NCI-H128 (cell line): ENCODE measurements at regions not wholly inside any gene's neighbourhood (a gene's known extent, or its start where the extent isn't known, plus 50 kb on each side); places are given as distances from the start of the nearest gene placed in this dataset.

Experiments
- DNase-seq: peaks from one replicate; lab custom pipeline; 2025; ENCODE audit not compliant: unreplicated experiment; lab: John Stamatoyannopoulos, UW

DNA sequence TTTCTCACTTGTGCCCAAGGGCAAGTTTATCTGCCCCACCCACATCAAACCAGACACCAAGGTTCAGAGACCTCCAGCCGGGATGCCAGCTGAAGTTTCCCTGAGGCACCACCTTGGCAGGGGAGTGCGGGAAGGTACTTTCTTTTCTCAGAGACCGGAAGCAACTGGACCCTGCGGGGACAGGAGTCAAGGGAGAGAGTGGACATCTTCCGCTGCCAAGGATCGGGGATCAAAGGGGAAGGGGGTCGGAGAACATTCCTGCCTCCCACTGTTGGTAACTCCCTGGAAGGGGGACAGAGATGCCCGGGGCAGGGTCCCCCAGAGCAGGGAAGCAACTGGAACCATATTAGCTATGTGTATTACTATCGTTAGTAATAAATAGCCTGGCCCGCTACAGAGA, 161.8 kb downstream of the DICER1 start:
- DNase-seq = no peak

DNA sequence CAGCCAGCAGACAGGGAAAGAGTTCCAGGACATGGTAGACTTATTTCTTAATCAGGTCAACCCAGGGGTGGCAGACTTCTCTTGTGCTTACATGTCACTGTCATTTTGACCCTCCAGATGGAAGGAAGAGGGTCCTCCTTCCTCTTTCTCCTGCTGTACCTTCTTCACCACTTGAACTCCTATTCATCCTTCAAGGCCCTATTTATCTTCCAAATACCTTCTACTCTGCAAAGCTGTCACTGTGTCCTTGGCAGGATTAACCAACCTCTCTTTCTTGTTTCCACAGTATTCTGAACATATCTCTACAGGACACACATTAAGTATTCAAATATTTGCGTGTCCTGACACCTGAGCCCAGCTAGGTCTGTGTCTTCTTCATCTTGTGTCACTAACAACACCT, 163.1 kb downstream of the DICER1 start:
- no peak for DNase-seq

DNA sequence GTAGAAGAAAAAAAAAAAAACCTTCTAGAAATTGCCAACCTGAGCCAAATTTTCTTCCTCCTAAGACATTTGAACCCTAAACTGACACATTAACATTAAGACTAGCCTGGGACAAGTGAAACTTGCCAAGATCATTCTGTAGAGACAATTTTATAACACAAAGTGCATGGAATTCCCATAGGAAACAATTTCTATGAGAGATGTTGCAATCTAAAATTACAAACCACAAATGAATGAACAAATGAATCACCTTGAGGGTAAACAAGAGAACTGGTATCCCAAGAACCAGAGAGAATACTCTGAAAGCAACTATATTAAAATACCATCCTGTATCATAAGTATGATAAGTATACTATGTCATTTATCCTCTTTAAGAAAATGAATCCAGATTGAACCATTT, 165.3 kb downstream of the DICER1 start:
- DNase-seq = no peak

DNA sequence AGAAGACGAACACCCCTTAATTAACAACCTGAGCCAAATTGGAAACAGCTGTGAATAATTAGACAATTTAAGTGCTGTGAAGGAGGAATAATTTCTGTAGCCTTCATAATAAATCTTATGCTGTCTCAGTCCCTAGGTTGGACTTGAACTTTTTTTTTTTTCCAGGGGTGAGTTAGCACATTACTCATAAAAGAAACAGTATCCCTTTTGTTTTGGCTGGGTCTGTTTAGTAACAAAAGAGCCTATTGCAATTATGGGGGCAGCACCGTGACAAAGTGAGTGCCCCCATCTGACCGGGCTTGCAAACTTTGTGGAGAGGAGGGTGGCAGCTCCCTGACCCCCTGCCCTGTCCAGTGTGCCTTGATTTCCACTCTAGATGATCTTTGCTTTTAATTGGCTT, 167.4 kb downstream of the DICER1 start:
- DNase-seq = no peak

DNA sequence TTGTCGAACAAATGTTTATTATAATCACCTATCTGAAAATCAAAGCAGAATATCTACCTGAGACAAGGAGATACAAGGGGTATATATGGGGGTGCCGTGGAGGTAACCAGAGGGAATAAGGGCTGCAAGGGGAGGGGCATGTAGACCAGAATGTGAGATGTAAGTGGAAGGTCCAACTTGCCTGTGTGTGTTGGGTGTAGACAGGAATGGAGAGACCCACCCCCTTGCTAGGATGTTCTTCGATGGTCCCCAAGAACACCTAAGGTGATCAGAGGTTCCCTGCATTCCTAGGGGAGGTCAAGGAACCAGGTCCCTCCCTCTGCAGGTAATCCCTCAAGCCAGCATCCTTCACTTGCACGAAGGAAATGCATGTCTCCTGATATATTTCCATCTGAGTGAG, 167.9 kb downstream of the DICER1 start:
- DNase-seq = no peak

DNA sequence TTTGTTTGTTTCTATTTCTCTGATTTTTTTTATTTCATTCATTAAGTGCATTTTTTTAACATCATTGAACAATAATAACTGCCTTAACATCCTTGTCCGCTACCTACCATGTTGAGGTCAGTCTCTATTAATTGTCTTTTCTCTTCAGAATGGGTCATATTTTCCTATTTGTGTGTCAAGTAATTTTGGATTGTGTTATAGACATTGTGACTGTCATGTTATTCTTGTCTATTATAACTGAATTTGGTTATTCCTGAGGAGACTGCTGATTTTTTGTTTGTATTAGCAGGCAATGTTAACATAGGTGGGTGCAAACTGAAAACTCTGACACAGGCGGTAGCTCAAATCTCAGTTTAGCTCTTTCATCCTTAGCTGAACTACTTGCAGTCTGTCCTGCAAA, 169.9 kb downstream of the DICER1 start:
- no peak for DNase-seq

DNA sequence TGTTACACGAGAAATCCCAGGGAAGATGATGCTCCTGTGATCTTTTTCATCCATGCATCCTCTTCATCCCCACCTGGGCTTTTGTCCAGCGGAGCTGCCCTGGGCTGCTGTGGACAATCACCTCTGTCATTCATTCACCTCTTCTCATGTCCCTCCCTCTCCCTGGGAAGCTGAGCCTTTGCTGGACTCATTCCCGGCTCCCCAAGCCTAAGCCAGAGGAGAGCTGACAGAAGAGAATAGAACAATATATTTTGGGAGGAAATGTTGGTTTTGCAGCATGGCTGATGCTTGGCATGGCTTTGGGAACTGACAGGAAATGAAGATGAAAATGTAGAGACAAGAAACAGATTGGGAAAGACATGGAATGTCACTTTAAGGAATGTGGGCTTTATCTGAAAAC, 177.4 kb downstream of the DICER1 start:
- DNase-seq = no peak

DNA sequence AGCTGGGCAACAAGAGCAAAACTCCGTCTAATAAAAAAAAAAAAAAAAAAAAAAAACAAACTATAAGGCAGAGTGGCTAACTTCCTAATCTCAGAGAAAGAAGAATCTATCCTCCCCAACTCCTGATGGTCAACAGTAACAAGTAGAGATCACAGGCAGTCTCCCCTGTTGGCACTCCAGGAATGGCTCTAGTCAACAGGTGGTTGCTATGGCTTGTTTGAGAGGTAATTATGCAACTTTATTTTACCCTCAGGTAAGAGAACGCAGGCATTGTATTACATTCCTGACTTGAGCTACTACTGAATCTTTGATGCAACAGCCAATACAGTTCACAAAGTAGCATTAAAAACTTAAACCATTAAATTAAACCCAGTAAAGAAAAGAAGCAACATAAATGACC, 180.3 kb downstream of the DICER1 start:
- no peak for DNase-seq

DNA sequence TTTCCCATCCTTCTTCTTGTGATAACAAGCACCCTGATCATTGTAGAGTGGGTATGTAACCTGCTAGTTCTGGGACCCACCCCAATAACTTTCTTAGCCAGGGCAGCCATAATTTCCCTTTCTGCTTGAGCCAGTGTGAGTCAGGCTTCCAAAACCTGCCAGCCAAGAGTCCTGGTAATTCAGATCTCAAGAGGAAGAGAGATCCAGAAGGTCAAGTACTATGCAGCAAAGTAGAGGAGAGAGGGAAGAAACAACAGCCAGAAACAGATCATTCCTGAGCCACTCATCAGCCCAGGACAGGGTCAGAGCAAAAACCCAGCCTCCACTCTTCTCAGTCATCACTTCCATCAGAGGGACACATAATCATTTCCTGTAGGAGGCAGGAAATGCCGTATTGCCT, 182.0 kb downstream of the DICER1 start:
- no peak for DNase-seq

DNA sequence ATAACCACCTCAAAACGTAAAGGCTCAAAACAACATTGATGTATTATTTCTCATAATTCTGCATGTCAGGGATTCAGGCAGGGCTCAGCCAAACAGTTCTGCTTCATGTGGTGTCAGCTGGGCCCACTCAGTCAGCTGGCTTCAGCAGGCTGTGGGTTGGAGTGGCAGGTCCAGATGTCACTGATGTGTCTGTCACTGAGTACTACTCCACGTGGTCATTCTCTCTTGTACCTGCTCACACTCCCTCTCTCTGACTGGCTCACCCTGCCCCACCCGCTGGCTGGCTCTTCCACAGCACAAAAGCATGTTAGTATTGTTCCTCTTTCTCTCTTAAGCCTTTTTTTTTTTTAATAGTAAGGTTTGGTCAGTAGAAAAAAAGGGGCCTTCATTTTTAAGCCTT, 182.4 kb downstream of the DICER1 start:
- DNase-seq = no peak

DNA sequence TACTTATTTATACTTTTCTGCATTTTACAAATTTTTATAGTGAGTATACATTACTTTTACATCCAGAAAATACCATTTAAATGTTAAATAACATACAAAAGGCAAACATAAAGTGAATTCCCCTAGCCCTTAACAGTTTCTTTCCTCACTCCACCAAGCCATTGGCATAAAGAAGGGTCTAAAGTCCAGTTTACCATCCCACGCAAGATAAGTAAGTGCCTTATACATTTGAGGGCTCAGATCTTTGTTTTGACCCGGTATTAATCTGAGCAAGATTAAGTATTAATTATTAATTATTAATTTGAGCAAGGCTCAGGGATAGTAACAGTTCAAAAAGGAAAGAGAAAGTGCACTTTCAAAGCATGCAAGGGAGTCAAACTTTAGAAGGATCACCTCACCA, 182.9 kb downstream of the DICER1 start:
- DNase-seq = no peak

DNA sequence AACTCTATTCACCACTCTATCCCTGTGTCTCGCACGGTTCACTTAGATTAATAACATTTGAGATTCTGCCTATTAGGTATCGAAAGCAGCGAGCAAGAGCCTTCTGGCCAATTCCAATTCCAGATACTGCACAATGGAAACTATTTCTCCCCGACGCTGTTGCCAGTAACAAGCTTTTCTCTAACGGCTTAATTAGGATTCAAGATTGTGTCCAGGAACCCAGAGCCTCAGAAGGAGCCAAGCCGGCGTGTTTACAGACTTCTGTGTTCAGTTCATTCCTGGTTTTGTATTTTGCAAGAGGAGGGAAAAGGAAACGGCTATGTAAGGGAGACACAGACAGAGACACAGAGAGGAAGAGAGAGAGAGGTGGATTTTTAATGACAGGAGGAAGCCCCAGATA, 185.6 kb downstream of the DICER1 start:
- no peak for DNase-seq

DNA sequence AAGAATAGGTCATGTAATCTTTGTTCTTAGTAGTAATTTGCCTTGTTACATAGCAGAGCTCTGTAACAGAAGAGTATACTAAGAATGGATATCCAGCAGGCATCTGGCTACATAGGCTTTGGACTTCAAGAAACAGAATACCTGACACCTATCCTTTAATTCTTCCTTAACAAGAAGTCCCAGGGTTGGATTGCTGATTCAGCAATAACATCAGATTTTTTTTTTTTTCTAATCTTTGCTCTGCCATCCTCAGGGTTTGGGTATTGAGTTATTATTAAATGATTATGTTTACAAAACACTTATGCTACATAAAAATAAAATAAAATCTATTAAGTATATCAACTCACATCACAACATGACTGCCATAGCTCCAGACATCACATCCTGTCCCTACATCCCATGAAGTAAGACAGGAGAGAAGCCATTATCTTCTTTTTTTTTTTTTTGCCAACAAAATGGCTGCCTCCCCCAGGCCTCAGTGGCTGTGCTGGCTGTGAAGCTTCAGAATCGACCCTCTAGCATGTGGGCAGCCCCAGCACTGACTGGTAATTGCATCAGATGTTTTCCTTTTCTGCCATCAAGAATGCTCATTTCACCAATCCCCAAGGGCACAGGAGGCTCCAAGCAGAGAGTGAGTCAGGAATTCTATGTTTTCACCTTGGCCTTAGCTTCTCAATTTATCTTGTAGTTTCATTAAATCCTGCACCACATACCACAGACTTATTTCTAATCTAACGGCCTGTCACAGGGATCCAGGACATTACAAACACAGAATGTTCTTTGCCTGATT, 186.2 kb downstream of the DICER1 start:
- no peak for DNase-seq

DNA sequence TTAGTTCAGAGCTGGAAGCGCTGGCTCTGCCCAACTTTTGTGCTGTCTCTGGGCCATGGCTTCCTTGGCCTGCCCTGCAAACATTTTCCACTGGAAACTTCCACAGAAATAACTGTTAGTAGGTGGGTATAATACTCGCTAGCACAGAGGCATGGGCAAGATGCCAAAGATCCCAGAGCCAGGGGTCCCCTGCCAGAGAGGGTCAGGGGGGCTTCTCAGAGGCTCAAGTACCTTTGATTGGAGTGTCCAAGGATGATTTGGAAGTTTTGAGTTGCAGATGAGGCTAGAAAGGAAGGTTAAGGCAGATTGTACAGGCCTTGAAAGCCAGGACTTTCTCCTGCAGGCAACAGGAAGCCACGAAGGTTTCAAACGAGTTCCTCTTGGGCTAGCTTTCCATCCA, 187.6 kb downstream of the DICER1 start:
- no peak for DNase-seq

DNA sequence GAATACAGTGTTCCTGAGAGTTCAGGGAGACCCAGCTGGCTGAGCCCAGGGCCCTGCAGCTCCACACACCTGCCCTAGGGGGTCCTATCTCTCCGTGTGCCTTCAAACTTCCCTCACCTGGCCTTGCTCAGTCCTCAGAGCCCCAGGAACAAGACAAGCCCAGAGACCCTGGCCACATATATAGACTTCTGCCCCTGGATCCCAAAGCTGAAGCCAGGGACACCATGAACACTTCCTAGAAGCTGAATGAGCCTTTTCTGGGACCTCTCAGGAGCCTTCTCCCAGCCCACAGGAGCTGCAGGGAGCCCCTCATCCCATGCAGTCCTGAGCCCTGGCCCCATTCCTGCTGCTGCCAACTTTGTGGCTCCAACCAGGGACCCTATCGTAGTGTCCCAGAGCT, 190.5 kb downstream of the DICER1 start:
- no peak for DNase-seq

DNA sequence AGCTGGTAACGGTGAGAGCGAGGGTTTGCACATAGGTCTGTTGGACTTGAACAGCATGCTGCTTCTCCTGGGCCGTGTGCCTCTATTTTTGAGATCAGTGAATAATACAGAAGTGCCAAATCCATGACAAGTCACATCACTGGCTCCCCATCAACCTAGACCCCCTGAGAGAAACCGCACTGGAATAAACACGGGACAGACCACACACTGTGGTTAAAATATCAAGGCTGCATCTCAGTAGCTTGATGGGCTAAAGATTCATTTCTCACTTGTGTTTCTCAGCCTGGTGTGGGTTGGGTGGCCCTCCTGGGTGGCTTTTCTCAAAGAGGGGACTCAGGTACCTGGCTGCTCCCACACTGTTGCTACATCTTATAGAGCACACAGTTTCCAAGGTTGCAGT, 191.0 kb downstream of the DICER1 start:
- DNase-seq = no peak

DNA sequence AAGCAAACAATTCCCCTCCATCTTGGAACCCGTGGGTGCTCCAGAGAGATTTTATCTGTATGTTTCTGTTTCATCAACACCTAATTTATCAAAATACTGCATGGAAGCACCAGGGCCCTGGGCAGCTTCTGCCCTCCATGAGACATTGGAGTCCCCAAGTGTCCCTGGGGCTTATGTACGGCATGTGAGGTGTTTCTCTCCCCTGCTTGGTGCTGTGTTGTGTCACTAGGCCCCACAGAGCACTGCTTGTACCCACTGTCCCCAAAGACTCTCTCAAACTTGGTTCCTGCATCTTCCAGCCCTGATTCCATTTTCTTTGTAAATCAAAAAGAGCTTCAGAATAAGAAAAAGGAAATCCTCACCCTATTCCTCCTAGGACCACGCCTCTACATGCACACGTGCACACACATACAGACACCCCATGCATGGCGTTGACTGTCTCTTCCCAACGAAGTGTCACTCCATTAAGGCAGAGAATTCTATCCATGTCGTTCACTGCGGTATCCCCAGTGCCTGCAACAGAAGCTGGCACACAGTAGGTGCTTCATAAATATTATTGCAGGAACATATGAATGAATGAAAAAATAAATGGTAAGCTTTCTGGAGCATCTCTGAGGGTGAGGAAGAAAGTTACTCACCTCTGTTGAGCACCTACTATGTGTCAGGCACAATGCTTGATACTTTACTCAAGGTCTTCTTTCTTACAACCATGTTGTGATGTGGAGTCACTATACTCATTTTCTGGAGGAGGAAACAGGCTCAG, 191.6 kb downstream of the DICER1 start:
- no peak for DNase-seq

DNA sequence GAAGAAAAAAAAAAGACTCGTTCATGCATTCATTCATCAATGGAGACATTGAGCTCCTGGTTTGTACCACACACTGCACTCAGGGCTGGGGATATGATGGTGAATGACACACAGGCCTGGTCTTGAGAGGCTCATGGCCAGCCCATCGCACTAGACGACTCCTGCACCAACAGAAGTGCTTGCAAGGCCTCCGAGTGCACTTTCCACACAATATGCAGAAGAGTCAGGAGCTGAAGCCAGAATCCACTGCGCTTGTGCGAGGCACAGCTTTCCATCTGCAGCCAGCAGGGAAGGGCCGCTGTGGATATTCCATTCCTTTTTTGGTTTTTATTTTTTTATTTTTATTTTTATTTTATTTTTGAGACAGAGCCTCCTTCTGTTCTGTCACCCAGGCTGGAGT, 192.4 kb downstream of the DICER1 start:
- DNase-seq = no peak

DNA sequence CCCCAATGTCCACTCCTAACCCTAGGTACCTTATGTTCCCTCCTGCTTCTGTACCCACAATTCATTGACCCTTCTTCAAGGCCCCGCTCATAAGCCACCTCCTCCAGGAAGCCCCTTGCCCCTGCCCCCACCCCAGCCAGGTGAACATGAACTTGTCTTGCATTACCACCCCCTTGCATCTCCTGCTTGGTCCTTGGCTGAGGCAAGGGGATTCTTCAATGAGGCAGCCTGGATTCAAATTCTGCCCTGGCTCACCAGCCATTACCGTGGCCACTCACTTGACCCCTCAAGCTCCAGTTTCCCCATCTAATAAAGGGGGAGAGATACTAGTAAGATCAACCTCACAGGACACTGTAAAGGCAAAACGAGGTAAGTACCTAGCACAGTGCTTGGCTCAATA, 193.1 kb downstream of the DICER1 start:
- no peak for DNase-seq

DNA sequence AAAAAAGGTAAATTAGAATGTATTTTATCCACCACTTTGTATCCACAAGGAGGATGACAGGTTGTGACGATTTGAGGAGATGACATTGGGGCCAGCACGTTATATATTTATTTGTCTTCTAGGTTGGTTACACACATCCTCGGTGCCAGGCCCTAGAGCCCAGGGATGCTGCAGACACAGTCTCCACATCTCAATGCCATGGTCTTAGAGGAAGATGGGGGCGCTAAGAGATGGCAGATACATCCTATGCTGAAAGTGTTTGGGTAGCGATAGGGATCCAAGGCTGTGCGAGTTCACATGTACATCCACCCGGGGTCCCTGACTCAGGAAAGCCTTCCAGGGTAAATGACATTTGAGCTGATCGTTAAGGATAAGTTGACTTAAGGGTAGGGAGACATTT, 193.1 kb upstream of the GSC start:
- no peak for DNase-seq

DNA sequence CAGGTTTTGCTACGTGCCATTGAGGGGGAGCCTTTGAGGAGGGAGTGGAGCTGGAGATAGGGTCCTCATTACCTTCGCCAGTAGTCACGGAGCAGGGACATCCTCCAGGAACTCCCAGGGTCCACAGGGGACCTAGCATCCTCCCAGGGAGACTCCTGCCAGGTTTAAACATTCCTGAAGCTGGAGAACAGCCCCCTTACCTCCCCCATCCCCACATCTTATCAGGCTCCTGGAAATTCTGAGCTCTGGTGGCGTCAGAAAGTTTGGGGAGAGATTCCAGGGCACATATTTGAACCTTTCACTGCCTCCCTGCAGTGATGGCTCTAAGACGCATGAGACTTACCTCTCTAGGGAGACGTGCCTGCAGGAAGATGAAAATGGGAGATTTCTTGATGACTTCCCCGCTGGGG, 192.3 kb upstream of the GSC start:
- DNase-seq = no peak

DNA sequence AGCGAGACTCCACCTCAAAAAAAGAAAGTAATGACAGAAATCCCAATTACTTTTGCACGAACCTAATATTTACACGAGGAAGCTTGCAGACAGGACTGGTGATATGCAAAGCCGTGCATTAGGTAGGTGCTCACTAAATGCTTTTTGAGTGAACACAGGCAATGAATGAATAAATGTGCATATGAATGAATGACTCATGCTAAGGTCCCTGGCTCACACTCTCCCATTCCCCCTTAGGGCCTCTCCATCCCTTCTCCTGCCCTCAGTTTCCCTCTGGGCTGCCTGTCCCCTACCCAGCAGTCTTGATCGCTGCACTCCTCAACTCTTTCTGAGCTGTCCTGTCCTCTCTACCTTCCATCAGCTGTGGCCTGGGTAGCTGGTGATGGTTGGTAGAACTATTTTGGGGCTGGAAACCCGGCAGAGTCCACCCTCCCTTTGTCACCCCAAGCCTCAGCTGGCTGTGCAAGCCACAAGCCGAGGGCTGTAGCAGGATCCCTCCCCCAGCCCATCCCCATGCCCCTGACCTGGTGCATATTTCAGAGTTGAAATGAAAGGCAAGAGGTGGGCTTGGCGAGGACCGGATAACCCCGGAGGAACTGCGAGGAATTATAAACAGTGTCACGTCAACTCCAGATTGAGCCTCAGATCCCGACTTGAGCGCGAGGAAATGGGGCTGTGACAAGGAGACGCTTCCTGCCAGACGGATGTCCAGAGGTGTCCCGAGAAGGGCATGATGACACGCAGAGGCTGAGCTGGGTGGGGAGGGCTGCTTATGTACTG, 191.7 kb upstream of the GSC start:
- no peak for DNase-seq
